MV-4-11 (cell line): ENCODE measurements at regions not wholly inside any gene's neighbourhood (a gene's known extent, or its start where the extent isn't known, plus 50 kb on each side); places are given as distances from the start of the nearest gene placed in this dataset.
A peak's percentile ranks its signal among the peaks of the same experiment; 100 is the strongest.

Experiments used
- DNase-seq: peaks from one replicate; lab custom pipeline; 2025; lab: John Stamatoyannopoulos, UW

GRCh38 chr3:26515351-26515750 lies 107.2 kb upstream of the LRRC3B start:
- no peak for DNase-seq

- no peak for DNase-seq
Measured at GRCh38 chr3:26521261-26521660, 101.3 kb upstream of the LRRC3B start.

- DNase-seq, result no peak
Measured at GRCh38 chr3:26522919-26523318, 99.7 kb upstream of the LRRC3B start.

GRCh38 chr3:26525013-26525412 lies 97.6 kb upstream of the LRRC3B start:
- DNase-seq, result no peak

GRCh38 chr3:26535151-26535550 lies 87.4 kb upstream of the LRRC3B start:
- peak; percentile 58 for DNase-seq

GRCh38 chr3:26536955-26537354 lies 85.6 kb upstream of the LRRC3B start:
- no peak for DNase-seq

GRCh38 chr3:26550413-26550812 lies 72.2 kb upstream of the LRRC3B start:
- no peak for DNase-seq

- no peak for DNase-seq
Measured at GRCh38 chr3:26556637-26557036, 65.9 kb upstream of the LRRC3B start.

GRCh38 chr3:26558257-26558656 lies 64.3 kb upstream of the LRRC3B start:
- DNase-seq, result no peak

- no peak for DNase-seq
Measured at GRCh38 chr3:26559227-26559626, 63.3 kb upstream of the LRRC3B start.

- no peak for DNase-seq
Measured at GRCh38 chr3:26560081-26560480, 62.5 kb upstream of the LRRC3B start.

GRCh38 chr3:26562021-26562768 lies 60.4 kb upstream of the LRRC3B start:
- DNase-seq, result no peak
